Vagina (tissue), 2 donors: ENCODE measurements at regions not wholly inside any gene's neighbourhood (a gene's known extent, or its start where the extent isn't known, plus 50 kb on each side); places are given as distances from the start of the nearest gene placed in this dataset.
A peak's percentile ranks its signal among the peaks of the same experiment; 100 is the strongest.

Experiments
- DNase-seq, 2 donors: peaks; one replicate each; pipeline ENCODE4 v3.0.0-alpha.2; 2017; ENCODE audit errors: extremely low spot score in 2 of 2
- H3K27ac ChIP-seq: fragments of 200-600 bp; sonication (generic); one replicate; pipeline ENCODE4 v1.5.1; 2019
- H3K27me3 ChIP-seq: fragments of 200-600 bp; sonication (generic); one replicate; pipeline ENCODE4 v1.5.1; 2019
- H3K36me3 ChIP-seq, 2 donors: fragments of 200-600 bp; sonication (generic); one replicate each; pipeline ENCODE4 v1.5.1; 2017 to 2019
- H3K4me1 ChIP-seq: fragments of 200-600 bp; sonication (generic); one replicate; pipeline ENCODE4 v1.5.1; 2019
- H3K4me3 ChIP-seq, 2 donors: fragments of 200-600 bp; sonication (generic); 1 replicate in 1 of 2; 2 replicates in 1 of 2; pipeline ENCODE4 v1.5.1; 2016 to 2019
- H3K9me3 ChIP-seq: fragments of 200-600 bp; sonication (generic); one replicate; pipeline ENCODE4 v1.5.1; 2019
- POLR2A ChIP-seq, 2 donors: fragments of 450-650 bp; IDR thresholded peaks; one replicate each; pipeline ENCODE4 v1.6.1; 2017; ENCODE audit warnings: antibody characterized with exemption in 2 of 2, mild to moderate bottlenecking in 2 of 2, moderate library complexity in 2 of 2
- POLR2AphosphoS5 ChIP-seq, 2 donors: sonication (generic); formaldehyde crosslinking; IDR thresholded peaks; one replicate each; pipeline ENCODE4 v1.9.0; 2017; ENCODE audit warnings: antibody characterized with exemption in 2 of 2, mild to moderate bottlenecking in 2 of 2, low read depth in 1 of 2; ENCODE audit not compliant: insufficient read depth in 1 of 2
- intact Hi-C: fragments of 100-400 bp; cut with DNase I; formaldehyde crosslinking; loops from one replicate; pipeline ENCODE4 v1.15.1; 2023
- TF ChIP-seq, protein P1 (sequence below), 3 experiments: fragments of 450-650 bp in 2 of 3; fragments of 200-600 bp in 1 of 3; sonication (generic) in 1 of 3; IDR thresholded peaks; one replicate each; pipeline ENCODE4 v1.5.1; 2017 to 2019; ENCODE audit warnings: antibody characterized with exemption in 3 of 3, mild to moderate bottlenecking in 2 of 3, moderate library complexity in 2 of 3

DNA sequence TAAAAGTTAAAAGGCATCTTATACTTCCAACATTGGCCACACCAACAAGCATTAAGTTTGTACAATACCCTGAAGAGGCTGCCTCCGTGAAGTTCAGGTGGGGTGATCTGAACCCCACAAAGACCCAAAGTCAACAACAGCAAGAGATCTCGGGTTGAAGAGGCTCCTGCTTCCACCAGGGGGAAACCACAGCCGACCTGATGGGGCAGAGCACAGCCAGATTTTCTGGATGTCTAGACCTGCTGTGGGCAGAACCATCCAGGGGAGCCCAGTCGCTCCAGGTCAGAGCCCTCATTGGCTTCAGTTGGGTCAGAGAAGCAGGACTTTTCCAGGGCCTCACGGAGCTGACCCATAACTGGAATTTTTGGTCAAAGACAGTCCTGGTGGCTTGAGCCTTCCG is 66.5 kb upstream of the ACKR3 start:
- TF ChIP-seq POLR2AphosphoS5 (IDR thresholded peaks at IDR 0.05; ENCODE audit: insufficient read depth in 1 of 2, low read depth in 1 of 2), result no peak
- no peak for TF ChIP-seq POLR2A (IDR thresholded peaks at IDR 0.05)
- TF ChIP-seq, protein P1, sequence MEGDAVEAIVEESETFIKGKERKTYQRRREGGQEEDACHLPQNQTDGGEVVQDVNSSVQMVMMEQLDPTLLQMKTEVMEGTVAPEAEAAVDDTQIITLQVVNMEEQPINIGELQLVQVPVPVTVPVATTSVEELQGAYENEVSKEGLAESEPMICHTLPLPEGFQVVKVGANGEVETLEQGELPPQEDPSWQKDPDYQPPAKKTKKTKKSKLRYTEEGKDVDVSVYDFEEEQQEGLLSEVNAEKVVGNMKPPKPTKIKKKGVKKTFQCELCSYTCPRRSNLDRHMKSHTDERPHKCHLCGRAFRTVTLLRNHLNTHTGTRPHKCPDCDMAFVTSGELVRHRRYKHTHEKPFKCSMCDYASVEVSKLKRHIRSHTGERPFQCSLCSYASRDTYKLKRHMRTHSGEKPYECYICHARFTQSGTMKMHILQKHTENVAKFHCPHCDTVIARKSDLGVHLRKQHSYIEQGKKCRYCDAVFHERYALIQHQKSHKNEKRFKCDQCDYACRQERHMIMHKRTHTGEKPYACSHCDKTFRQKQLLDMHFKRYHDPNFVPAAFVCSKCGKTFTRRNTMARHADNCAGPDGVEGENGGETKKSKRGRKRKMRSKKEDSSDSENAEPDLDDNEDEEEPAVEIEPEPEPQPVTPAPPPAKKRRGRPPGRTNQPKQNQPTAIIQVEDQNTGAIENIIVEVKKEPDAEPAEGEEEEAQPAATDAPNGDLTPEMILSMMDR (IDR thresholded peaks at IDR 0.05), result no peak
- intact Hi-C loops, result loop anchor here (10.0 kb wide), 1 partner anchor 522 kb away; no protein-coding TSS in a partner anchor
- no peak for DNase-seq
- no peak overlapping the region for H3K27ac ChIP-seq
- peaks cover 9% of the 10 kb centered on the region for H3K4me1 ChIP-seq
- no peaks in the 10 kb centered on the region for H3K36me3 ChIP-seq
- H3K9me3 ChIP-seq, result no peaks in the 10 kb centered on the region
- no peak overlapping the region for H3K4me3 ChIP-seq
- H3K27me3 ChIP-seq, result no peaks in the 10 kb centered on the region

DNA sequence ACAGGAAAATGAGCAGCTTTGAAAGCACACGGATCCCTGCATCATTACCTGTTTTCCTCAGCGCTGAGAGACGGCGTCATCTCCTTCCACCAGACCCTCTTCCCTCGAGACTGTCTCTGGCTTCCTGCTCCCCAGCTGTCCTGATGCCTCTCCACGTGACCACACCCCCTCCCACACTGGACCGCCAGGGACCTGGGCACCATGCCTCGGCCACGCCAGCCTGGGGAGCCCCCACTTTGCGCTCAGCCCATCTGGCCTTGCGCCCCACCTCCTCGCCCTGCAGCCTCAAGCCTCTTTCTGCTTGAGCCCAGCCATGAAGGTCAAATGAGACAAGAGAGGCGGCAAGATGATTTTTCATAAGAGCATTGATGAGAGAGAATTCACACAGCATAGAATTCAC is 66.0 kb upstream of the ACKR3 start:
- TF ChIP-seq, protein P1 (IDR thresholded peaks at IDR 0.05), result no peak
- TF ChIP-seq POLR2A (IDR thresholded peaks at IDR 0.05), result no peak
- no peak for TF ChIP-seq POLR2AphosphoS5 (IDR thresholded peaks at IDR 0.05; ENCODE audit: insufficient read depth in 1 of 2, low read depth in 1 of 2)
- no peaks in the 10 kb centered on the region for H3K9me3 ChIP-seq
- no peak overlapping the region for H3K4me3 ChIP-seq
- H3K27ac ChIP-seq, result no peak overlapping the region
- H3K4me1 ChIP-seq, result peaks cover 9% of the 10 kb centered on the region
- H3K36me3 ChIP-seq, result no peaks in the 10 kb centered on the region
- no peaks in the 10 kb centered on the region for H3K27me3 ChIP-seq
- no peak for DNase-seq
- intact Hi-C loops, result loop anchor here (10.0 kb wide), 1 partner anchor 521 kb away; no protein-coding TSS in a partner anchor

GRCh38 chr2:236505041-236505440 is 64.6 kb upstream of the ACKR3 start:
- no peak overlapping the region for H3K4me3 ChIP-seq
- intact Hi-C loops, result loop anchor here (10.0 kb wide), 1 partner anchor 520 kb away; no protein-coding TSS in a partner anchor
- no peak overlapping the region for H3K27ac ChIP-seq
- peaks cover 9% of the 10 kb centered on the region for H3K4me1 ChIP-seq
- TF ChIP-seq POLR2A (IDR thresholded peaks at IDR 0.05) (no peak), POLR2AphosphoS5 (IDR thresholded peaks at IDR 0.05; ENCODE audit: insufficient read depth in 1 of 2, low read depth in 1 of 2) (no peak)
- TF ChIP-seq, protein P1 (IDR thresholded peaks at IDR 0.05), result no peak
- H3K36me3 ChIP-seq, result no peaks in the 10 kb centered on the region
- no peaks in the 10 kb centered on the region for H3K9me3 ChIP-seq
- no peak for DNase-seq
- no peaks in the 10 kb centered on the region for H3K27me3 ChIP-seq

DNA sequence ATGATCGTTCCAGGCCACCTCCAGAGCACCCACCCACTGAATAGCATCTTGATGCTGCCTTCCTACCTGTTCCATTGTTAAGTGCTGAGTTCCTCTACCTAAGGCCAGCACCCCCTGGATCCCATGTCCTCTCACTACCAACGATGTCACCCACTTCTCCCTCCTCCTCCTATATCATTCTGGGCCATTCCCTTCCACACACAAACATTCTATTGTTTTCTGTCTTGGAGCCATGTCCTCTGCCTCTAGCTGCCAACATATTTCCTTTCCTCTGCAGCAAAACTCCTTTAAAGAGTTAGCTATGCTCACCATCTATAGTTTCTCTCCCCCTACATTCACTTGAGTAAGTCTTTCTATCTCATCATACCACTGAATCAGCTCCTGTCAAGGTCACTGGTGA is 64.0 kb upstream of the ACKR3 start:
- TF ChIP-seq, protein P1 (IDR thresholded peaks at IDR 0.05), result no peak
- no peak for TF ChIP-seq POLR2AphosphoS5 (IDR thresholded peaks at IDR 0.05; ENCODE audit: insufficient read depth in 1 of 2, low read depth in 1 of 2)
- no peak for TF ChIP-seq POLR2A (IDR thresholded peaks at IDR 0.05)
- DNase-seq, result no peak
- Histone ChIP-seq H3K4me1 (peaks cover 9% of the 10 kb centered on the region), H3K4me3 (no peak overlapping the region), H3K36me3 (no peaks in the 10 kb centered on the region), H3K9me3 (no peaks in the 10 kb centered on the region), H3K27ac (no peak overlapping the region), H3K27me3 (no peaks in the 10 kb centered on the region)
- intact Hi-C loops, result loop anchor here (10.0 kb wide), 1 partner anchor 519 kb away; no protein-coding TSS in a partner anchor

GRCh38 chr2:236507393-236508085 is 62.1 kb upstream of the ACKR3 start:
- no peaks in the 10 kb centered on the region for H3K36me3 ChIP-seq
- no peaks in the 10 kb centered on the region for H3K27me3 ChIP-seq
- no peak overlapping the region for H3K27ac ChIP-seq
- no peak for DNase-seq
- peak overlapping the region; percentile 38 to 50 for H3K4me3 ChIP-seq
- no peaks in the 10 kb centered on the region for H3K9me3 ChIP-seq
- intact Hi-C loops, result loop anchor here (10.0 kb wide), 1 partner anchor 517 kb away; no protein-coding TSS in a partner anchor
- no peak for TF ChIP-seq POLR2A (IDR thresholded peaks at IDR 0.05)
- TF ChIP-seq POLR2AphosphoS5 (IDR thresholded peaks at IDR 0.05; ENCODE audit: insufficient read depth in 1 of 2, low read depth in 1 of 2), result no peak
- TF ChIP-seq, protein P1 (IDR thresholded peaks at IDR 0.05), result no peak
- H3K4me1 ChIP-seq, result peaks cover 13% of the 10 kb centered on the region
